B cell (primary cell): ENCODE measurements at regions not wholly inside any gene's neighbourhood (a gene's known extent, or its start where the extent isn't known, plus 50 kb on each side); places are given as distances from the start of the nearest gene placed in this dataset.

Source experiments
- EZH2 ChIP-seq: IDR thresholded peaks from 2 replicates; pipeline ENCODE4 v1.6.1; 2012; ENCODE audit warnings: borderline replicate concordance, low read depth, mild to moderate bottlenecking, moderate library complexity, low read length; ENCODE audit not compliant: insufficient read depth, poor library complexity, severe bottlenecking
- TF ChIP-seq, protein P1 (sequence below): fragments of 200-600 bp; IDR thresholded peaks from one replicate; pipeline ENCODE4 v1.8.0; 2022; ENCODE audit warnings: antibody characterized with exemption, mild to moderate bottlenecking

DNA sequence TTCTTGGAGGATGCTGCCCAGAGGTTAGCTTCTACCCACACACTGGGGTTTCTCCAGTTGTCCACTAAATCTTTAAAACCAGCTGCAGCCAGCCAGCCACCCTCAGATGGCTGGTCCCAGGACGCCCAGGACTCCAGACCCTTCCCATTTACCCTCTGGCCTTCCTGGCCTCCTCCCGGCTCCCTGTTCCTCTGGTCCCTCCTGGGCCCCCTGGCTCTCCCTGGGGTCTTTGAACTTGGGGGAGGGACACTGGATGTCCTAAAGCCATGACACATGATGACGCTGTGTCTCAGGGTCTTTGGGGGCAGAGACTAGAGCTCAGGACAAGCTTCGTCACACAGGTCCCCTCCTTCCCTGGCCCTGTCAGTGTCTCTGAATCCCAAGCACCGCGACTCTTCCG is 201.1 kb upstream of the HDAC4 start:
- TF ChIP-seq, protein P1, sequence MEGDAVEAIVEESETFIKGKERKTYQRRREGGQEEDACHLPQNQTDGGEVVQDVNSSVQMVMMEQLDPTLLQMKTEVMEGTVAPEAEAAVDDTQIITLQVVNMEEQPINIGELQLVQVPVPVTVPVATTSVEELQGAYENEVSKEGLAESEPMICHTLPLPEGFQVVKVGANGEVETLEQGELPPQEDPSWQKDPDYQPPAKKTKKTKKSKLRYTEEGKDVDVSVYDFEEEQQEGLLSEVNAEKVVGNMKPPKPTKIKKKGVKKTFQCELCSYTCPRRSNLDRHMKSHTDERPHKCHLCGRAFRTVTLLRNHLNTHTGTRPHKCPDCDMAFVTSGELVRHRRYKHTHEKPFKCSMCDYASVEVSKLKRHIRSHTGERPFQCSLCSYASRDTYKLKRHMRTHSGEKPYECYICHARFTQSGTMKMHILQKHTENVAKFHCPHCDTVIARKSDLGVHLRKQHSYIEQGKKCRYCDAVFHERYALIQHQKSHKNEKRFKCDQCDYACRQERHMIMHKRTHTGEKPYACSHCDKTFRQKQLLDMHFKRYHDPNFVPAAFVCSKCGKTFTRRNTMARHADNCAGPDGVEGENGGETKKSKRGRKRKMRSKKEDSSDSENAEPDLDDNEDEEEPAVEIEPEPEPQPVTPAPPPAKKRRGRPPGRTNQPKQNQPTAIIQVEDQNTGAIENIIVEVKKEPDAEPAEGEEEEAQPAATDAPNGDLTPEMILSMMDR, result no peak
- no peak for TF ChIP-seq EZH2
